Amygdala (tissue), 56 donors: ENCODE measurements at regions not wholly inside any gene's neighbourhood (a gene's known extent, or its start where the extent isn't known, plus 50 kb on each side); places are given as distances from the start of the nearest gene placed in this dataset.

Experiments used
- DNase-seq, 56 donors: peaks; one replicate each; lab custom pipeline; 2025; lab: John Stamatoyannopoulos, UW

DNA sequence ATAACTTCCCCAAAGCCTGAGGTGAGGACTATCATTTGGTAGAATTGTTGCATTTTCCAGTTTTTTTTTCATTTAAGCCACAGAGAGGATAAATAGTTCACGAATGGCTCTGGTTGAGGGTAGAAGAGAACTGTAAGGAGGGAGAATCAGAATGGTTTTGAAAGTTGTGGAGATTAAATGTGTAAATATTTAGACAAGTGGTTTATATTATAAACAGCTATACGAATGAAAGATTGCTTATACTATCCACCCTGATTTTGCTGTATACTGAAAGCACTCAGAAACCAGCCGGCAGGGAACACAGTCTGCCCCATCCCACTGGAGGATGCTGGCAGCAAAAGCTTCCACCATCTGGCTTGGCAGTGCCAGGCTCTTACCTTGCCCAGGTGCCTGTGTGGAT, 341.1 kb downstream of the RAPGEF2 start:
- no peak for DNase-seq

DNA sequence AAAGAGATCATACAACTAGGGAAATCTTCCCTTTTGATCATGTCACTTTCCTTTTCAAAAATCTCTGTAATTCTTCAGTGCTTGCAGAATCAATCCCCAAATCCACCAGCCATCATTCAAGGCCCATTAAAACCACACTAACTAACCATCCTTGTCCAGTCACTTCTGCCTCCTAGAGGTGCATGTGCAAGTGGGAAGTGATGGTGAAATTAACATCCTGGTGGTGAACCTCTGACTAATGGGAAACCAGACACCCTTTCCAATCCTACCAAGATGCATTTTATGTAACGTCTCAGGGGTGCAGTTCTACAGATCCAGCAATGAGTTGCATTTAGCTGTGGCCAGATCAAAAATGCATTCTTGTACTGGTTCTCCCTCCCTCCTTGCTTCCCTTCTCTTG, 341.8 kb downstream of the RAPGEF2 start:
- no peak for DNase-seq

DNA sequence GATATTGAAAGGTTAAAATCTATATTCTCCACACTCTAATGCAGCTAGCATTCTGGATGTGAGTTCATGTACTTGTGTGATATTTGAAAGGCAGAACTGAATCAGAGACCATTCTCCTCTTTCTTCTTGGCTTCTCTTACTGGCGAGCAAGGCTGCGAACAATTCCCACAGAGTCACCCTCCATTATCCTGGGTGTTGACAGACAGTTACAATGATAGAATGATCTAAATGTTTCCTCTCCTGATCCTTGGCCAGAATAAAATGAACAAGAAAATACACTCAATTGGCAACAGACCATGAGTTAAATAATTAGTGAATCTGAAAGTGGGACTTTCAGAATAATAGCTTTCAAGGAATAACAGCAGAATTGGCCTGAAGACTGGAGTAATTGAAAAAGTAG, 342.8 kb downstream of the RAPGEF2 start:
- no peak for DNase-seq

DNA sequence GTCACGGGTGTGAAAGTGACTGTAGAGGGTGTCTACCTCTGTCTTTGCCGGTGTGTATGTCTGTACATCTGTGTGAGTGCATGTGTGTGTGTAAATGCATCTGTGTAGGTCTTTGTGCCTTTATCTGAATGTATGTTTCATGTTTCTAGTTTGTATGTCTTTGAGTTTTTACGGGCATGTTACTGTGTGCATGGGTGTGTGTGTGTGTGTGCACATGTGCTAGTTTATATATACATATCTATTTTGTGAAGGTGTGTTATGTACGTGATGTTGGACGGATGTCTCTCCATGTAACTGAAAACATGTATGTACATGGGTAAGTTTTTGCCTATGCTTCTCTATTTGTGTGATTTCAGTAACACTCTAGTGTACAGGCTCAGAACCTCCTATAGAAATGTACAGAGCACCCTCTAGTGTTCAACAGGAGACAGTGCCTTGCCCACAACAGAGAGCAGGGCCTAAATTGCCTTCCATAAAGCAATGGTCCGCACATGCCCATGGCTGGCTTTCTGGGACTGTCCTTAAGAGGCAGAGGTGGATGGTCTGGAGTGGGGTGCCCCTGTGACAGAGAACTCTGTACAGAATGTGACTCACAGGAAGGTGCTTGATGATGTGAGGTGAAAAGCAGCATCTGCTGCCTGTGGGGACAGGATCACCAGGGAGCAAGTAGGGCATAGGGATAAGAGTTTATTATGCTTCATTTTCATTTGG, 343.5 kb downstream of the RAPGEF2 start:
- peak in 45 of 56 donors; percentile 3 to 68 (median 15) for DNase-seq

DNA sequence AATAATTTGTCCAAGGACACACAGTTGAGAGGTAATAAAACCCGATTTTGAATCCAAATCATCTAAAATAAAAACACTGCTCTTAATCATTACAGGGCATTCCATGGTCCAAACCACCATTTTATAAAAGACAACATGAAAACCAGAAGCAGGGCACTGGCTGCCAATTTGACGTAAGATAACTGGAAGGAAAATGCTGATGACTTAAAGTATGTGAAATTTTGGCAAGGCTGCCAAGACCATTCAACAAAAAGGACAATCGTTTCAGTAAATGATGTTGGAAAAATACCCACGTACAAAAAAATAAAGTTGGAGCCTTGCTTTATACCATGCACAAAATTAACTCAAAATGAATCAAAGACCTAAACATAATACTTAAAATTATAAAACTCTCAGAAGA, 344.4 kb downstream of the RAPGEF2 start:
- DNase-seq = no peak

DNA sequence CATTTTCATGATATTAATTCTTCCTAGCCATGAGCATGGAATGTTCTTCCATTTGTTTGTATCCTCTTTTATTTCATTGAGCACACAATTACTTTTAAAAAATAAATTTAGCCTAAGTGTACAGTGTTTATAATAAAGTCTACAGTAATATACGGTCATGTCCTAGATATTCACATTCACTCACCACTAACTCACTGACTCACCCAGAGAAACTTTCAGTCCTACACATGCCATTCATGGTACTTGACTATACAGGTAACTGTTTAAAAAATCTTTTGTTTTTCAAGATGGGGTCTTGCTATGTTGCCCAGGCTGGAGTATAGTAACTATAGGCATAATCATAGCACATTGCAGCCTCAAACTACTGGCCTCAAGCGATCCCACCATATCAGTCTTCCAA, 348.1 kb downstream of the RAPGEF2 start:
- no peak for DNase-seq

DNA sequence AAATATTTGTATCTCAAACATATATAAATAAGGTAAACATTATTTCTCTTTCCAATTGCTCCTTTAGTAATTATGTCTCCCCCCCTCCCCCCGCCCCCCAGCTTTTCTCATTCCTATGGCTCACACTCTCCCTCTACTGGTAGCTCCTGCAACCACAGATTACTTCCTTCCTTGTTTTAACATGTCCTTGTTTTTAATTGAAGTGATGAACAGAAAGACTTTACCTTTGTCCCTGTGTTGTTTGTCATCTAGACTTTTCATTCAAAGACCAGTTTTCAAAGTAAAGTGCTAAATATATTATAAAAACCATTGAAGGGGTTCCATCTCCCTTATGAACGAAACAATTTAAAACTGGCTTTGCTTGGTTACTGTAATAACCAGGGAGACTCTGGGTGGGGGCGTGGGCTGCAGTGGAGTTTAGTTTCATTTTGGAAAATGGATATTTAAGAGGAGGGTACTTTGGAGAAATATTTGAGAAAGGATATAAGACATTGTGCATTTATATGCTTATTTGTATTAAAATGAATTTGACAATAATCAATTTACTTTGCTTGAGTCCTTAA, 352.9 kb downstream of the RAPGEF2 start:
- DNase-seq = peak in 11 of 56 donors; percentile 1 to 44 (median 4)

DNA sequence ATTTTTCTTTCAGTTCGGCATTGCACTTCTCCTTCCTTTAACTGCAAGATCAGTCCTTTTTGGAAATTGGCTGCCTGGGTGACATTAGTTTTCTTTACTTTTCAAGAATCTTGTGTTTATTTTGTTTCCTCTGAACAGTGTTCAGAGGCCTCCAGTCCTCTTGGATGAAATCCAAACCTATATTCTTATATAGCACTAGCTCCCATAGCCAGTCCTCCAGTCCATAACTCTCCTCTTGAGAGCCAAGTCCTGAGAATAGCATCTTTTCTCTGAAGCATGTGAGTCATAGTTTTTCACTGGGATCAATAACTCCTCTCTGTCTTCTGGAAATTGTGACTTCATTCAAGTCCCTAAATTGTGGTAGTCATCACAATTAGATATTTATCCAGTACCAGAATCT, 357.5 kb downstream of the RAPGEF2 start:
- no peak for DNase-seq

DNA sequence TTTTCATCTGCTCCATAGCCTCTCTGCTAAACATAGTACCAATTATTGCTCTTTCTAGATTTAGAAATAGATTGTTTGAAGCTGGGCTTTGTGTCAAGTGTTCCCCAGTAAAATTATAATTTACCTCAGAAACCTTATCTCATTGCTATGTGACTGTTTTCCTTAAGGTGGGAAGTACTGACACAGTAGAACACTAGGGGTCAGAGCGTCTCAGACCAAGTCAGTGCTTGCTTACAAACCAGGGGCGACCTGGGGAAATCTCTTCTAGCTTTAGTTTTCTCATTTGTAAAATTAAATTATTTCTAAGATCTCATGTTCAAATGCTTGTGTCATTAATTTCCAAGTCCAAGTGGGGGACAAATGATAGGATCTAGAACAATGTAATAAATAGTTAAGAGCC, 360.4 kb downstream of the RAPGEF2 start:
- DNase-seq = no peak

DNA sequence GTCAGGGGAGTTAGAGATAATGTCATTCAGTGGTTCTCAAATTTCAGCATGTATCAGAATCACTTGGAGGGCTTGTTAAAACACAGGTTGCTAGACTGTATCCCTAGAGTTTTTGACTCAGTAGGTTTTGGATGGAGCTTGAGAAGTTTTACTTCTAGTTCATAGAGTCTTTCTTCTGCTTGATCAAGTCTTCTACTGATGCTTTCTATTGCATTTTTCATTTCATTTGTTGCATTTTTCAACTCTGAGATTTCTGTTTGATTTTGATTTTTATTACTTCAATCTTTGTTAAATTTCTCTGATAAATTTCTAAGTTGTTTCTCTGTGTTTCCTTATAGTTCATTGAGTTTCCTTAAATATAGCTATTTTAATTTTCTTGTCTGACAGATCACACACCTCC, 361.4 kb downstream of the RAPGEF2 start:
- DNase-seq = no peak

DNA sequence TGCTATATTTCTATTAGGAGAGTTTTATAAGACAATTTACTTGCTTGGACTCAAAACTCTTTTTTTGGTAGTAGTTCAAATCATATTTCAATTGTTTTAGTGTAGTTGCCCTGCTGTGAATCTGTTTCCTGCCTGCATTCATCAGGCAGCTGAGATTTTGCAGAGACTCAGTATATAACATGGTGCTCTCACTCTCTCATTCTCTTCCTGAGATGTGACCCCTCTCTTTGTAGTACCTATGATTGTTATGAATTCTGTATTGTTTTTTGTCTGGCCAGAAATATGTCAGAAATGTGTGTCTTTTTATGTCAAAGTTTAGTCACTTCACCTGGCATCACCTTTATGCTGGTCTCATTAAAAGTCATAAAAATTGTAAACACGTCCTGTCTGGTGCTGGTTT, 374.0 kb downstream of the RAPGEF2 start:
- no peak for DNase-seq

DNA sequence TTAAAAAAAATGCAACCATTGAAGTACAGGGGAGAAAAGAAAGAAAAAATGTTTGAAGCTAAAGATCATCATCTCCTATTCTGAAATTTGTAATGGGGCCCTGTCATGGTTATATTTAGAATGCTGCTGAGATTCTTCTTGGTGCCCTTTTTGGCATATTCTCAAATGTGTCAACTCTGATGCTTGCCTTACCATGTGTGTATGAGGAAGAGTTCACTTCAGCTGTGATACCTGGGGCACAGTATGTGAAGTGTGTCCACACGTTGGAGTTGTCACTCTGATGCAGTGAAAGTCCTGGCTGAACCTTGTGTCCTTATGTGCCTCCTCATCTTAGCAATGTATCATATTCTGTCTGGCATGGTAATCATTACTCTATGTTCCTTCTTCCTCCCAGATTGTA, 377.9 kb downstream of the RAPGEF2 start:
- DNase-seq = no peak

DNA sequence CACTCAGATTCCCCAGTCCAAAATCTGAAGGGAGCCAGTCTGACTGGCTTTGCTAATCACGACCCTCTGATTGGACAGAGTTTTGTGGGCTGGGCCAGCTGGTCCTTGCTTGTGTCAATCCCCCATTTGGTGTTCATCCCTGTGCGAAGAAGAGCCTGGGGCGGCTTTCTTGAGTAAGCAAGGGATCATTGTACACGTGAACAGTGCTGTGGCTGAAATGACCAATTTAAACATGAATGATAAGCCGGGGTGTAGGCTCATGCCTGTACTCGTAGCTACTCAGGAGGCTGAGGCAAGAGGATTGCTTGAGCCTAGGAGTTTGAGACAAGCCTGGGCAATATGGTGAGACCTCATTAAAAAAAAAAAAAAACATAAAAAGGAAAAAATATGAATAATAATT, 379.1 kb downstream of the RAPGEF2 start:
- no peak for DNase-seq

DNA sequence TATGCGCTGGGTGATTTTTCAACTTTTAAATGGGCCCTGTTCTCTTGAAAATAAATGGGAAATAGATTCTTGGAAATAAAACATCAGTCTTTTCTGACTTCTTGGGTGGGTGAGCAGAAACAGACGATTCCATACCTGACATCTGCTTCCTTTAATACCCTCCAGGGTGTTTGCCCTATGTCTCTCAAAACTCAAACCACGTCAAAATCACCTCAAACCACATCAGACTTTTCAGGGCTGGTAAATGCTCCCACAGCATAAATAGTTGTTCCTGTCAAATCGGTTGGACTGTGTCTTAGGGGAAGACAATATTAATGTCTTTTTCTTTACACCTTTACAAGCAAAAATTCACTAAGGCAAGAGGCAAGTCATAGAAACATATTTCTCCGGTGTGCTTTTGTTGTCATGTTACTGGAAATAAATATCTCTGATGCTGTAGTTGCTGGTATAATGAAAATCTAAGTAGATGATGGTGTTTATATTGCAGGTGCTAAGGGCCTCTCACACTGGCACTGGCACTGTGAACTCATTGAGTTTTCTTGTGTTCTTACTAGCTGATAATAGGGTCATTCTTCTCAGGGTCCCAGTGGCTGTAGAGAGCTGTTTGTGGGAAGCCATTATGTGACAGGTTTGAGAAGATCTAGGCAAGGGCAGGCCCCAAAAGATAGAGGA, 380.4 kb downstream of the RAPGEF2 start:
- DNase-seq = no peak

DNA sequence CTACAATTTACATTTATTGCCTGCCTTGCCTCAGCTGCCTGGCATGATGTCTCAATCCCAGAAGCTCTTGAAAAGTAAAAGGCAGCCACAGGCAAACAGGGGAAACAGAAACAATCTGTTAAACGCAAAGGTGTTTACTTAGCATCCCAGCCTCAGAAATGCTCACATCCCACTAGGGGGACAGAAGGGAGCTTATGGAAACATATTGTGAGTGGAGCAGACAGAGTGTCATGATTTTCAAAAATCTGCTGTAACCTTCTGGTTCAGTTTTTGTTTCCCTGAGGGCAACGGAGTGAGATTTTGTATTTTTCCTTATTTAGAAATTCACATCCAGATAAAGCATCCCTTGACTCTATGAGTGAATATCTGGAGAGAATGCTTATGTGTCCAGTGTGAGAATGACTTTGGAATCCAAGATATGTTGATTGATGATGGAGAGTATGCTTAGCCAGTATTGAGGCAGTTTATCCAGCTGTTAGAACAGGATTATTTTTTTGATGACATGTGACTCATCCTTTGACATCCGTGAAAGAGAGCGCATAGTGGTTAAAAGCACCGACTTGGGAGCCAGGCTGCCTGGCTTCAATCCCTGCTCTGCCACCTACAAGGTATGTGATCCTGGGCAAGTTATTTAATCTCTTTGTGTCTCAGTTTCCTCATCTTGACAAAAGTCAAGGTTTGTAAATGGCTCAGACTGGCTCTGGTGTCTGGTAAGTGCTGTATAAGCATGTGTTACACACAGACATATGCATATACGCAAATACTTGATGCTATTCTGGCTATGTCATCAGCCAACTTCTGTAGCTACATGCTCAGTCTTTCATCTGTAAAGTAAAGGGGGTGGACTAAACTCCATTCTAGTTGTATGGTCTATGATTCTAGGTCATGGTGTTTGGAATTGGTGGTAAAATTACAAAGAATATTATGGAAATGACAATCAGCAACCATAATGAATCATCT, 381.2 kb downstream of the RAPGEF2 start:
- DNase-seq = no peak

DNA sequence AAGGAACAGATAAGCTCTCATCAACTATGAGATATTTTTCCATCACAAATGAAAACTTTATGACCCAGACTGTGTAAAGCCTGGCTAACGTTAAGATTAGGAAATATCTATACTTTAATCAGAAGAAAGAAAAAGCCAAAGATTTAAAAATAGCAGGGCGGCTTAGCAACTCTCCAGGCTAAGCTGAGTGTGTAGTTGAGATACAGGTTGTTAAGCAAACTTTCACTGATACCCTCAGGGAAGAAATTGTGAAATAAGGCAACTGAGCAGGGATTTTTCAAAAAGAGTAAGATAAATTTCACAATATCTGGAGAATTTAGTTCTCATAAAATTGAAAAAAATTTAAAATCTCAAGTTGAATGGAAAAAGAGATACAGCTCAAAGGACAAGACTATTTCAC, 382.0 kb downstream of the RAPGEF2 start:
- no peak for DNase-seq

DNA sequence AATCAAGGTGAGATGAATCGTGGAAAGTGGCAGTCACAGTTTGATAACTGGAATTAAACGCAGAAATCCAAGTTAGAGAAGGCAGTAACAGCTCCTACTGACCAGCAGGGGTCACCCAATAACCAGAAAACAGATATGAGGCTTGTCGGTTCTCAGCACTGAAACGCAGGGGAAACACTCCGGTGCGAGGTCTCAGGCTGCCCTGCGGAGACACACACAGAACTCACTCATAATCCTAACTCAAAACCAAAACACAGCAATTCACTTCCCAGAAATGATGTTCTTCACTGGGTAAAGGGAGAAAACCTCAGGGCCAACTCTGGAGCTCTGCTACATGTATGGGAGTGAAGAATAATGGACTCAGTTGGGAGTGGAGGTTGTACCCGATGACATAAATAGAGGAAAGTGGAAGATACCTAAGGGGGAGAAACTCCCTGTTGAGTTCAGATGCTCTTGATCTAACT, 384.4 kb downstream of the RAPGEF2 start:
- DNase-seq = peak in 43 of 56 donors; percentile 1 to 51 (median 17)

DNA sequence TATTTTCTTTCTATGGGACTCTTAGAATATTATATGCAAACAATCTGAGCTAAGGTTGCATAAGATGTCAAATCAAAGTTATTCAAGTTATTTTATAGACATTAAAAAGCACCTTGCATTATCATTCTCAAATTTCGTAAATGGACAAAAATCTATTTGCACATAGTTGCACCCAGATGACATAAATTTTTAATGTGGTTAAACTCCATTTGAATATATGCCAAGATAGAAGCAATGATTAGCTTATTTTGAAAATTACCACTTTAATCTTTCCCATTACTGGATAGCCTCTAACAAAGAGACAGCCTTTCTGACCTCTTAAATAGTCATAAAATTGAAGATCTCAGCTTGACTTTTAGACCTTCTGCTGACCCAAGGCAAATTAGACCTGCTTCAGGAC, 386.8 kb downstream of the RAPGEF2 start:
- DNase-seq = no peak

DNA sequence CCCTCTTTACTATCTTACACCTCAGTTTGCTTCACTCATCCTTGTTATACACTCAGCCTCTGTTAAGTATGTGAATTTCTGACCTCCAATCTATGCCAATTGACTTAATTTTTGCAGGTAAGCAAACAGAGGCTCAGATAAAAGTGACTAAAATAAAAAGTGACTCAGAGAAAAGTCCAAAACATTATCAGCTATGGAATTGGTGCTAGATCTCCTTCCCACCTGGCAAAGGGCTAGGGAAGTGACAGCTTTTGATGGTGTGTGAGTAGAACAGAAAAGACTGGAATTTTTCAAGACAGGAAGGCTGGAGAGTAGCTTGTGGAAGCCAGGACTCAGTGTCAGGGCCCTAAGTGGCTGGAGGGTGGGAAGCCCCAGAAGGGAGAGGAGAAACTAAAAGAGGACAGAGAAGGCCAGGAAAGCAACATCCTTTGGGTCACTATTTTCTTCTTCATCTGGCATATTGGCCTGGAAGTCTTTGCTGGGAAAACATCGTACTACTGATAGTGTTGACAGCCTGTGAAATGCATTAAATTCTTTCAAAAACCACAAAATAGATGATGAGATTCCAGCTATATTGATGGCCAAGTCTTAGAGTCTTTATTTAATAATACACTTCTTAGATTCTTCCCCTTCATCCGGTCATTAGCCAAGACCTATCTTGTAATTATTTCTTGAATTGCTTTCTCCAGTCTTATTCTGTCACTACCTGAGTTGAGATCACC, 392.8 kb downstream of the RAPGEF2 start:
- no peak for DNase-seq

DNA sequence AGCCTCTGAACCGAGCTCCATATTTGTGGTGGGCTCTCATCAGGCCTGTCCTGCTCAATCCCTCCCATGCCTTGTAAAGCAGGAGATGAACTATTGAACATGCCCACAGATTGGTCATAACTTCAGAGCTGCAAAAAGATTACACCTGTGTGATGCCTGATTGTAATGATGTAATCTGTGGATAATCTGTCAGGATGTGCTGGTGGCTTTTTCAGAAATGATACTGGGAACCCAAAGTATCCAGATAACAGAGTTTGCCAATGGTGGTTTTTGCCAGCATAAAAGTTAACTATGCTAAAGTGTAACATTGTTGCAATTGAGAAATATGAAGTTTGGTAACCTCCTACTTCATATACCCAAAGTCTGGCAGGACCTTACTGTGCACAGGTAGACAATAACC, 393.4 kb downstream of the RAPGEF2 start:
- DNase-seq = no peak
